HG03135 (cell line): ENCODE measurements at regions not wholly inside any gene's neighbourhood (a gene's known extent, or its start where the extent isn't known, plus 50 kb on each side); places are given as distances from the start of the nearest gene placed in this dataset.
"Not testable (repeated sequence)": the region's sequence is repeated elsewhere in the genome, so short reads cannot be mapped to it uniquely, and the experiment has no call there.

Source experiments
- ATAC-seq: cut with Tn5 transposase; IDR thresholded peaks from one replicate; pipeline ENCODE4 v1.9.1; 2021; ENCODE audit warnings: mild to moderate bottlenecking, moderate library complexity; ENCODE audit not compliant: unreplicated experiment

DNA sequence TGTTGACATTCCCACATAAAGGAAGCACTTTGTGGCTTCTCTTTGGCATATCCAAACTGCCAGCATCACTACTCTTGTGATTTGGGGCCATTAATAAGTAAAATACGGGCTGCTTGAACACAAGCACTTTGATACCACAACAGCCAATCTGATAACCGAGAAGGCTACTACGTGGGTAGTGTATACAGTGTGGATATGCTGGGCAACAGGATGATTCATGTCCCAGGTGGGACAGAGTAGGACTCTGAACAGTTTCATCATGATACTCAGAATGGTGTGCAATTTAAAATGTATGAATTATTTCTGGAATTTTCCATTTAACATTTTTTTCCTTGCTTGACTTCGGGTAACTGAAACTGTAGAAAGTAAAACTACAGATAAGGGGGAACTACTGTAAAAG lies 225.0 kb upstream of the DDHD1 start:
- ATAC-seq: no peak

GRCh38 chr14:53376064-53376463 lies 222.9 kb upstream of the DDHD1 start:
- ATAC-seq: no peak

GRCh38 chr14:53375599-53375998 lies 222.5 kb upstream of the DDHD1 start:
- no peak for ATAC-seq

DNA sequence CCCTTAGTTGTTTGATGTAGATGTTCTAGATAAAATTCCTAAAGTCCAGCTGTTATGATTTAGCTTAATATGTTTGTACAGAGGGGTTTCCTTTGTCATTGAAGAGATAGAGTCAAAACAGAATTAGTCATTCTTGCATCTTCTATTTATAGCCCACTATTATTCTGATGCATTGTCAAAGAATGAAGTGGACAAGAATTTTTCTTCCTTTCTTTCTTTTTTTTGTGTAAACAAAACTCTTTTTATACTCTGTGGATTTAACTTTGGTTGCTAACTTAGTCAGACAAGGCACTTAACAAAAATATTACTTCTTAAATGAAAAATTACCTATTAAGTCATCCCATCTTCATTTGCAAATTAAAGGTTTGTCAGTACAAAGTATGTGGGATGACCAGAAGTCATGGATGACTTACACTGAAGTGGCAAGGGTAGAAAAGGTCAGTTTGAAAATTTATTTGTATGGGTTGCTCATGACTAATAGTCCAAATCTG lies 215.6 kb upstream of the DDHD1 start:
- no peak for ATAC-seq

- ATAC-seq: no peak
Measured at GRCh38 chr14:53368066-53368465, 214.9 kb upstream of the DDHD1 start.

- no peak for ATAC-seq
Measured at GRCh38 chr14:53367644-53368026, 214.5 kb upstream of the DDHD1 start.

DNA sequence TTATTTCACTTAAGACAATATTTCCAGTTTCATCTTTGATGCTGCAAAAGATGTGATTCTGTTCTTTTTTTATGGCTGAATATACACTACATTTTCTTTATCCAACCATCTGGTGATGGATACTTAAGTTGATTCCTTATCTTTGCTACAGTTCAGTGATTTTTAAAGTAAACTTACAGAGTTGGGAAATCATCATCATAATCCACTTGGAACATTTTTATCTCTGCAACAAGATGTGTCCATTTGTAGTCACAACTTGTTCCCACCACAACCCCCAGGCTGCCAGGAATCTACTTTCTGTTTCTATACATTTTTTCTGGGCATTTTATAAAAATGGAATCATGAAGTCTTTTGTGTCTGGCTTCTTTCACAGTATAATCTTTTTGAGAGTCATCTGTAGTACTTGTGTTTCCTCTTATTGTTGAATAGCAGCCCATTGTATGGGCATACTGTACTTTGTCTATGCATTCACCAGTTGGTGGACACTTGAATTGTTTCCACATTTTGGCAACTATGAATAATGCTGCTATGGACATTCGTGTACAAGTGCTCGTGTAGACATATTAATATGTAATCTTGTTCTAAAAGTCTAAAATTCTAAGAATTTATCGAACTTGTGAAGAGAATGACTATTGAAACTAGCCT lies 212.5 kb upstream of the DDHD1 start:
- no peak for ATAC-seq

DNA sequence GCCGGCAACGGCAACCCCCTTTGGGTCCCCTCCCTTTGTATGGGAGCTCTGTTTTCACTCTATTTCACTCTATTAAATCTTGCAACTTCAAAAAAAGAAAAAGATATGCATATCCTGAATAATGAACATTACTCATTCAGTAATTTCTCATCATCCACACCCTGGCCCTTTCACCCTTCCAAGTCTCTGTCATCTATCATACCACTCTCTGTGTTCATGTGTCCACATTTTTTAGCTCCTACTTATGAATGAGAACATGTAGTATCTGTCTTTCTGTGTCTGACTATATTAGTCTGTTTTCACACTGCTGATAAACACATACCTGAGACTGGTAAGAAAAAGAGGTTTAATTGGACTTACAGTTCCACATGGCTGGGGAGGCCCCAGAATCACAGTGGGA lies 209.8 kb upstream of the DDHD1 start:
- not testable (repeated sequence) for ATAC-seq

DNA sequence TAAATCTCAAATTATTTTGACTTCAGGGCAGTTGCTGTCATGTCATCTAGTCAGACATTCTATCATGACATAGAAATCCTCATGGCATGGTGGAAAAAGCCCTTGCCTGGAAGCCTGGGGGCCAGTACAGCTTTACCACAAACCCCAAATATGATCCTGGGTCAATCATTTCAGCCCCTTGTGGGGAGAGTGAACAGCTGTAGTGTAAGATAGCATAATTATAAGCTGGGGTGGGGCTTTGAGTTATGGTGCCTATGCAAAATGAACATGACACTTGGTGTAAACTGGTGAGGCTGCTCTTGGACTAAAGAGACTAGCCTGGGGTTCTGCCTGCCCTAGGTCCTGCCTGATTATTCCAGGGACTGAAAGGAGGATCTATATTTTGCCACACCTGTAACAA lies 207.7 kb upstream of the DDHD1 start:
- ATAC-seq: no peak

DNA sequence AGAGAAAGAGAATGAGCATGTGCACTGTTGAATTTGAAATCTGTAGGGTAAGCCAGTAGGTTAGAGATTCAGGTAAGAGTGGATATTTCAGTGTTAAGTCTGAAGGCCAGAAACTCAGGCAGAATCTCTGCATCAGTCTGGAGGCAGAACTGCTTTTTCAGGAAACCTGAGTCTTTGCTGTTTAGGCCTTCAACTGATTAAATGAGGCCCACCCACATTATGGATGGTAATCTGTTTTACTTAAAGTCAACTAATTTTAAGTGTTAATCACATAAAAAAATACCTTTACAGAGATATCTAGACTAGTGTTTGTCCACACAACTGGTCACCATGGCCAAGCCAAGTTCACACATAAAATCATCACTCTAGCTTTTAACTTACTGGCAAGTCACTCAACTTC lies 205.0 kb upstream of the DDHD1 start:
- ATAC-seq: no peak

GRCh38 chr14:53356361-53357150 lies 203.4 kb upstream of the DDHD1 start:
- no peak for ATAC-seq

GRCh38 chr14:53355581-53356112 lies 202.5 kb upstream of the DDHD1 start:
- ATAC-seq: no peak

DNA sequence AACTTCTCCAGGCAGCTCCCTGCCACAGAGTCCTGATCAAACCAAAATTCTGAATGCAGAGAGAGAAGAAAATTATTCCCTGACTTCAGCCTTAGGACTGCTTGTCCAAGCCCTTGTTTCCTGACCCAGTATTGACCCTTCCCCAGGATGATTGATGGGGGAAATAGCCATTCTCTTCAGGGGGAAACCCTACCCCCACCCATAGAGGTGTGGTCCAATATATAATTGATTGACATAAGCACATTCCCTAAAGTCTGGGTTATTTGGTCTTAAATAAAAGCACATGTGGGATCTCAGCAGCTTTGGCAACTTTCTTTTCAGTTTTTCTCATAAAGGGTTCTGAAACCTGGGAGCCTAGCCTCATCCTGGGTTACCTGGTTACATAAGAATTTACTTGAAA lies 201.2 kb upstream of the DDHD1 start:
- ATAC-seq: no peak

GRCh38 chr14:53350866-53351265 lies 197.7 kb upstream of the DDHD1 start:
- ATAC-seq: no peak

- no peak for ATAC-seq
Measured at GRCh38 chr14:53350429-53350828, 197.3 kb upstream of the DDHD1 start.

DNA sequence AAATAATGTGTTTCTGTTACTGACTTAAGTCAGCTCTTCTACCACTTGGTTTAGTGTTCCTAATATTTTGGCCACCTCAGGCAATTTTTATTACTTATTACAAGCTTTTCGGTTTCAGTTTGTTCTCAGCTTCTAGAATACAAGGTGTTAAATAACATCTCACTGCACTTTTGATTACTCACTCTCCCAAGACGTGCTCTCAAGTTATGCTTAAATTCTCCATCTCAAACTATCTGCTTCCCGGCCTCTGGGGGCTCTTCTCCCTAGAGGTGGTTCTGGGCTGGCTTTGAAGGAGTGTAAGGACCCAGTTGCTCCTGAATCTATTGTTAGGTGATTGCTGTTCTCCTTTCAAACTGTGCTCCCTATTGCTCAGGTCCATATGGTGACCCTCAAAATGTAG lies 193.9 kb upstream of the DDHD1 start:
- ATAC-seq: no peak

GRCh38 chr14:53341324-53341723 lies 188.2 kb upstream of the DDHD1 start:
- ATAC-seq: no peak

GRCh38 chr14:53338192-53338591 lies 185.1 kb upstream of the DDHD1 start:
- ATAC-seq: no peak

GRCh38 chr14:53336729-53337128 lies 183.6 kb upstream of the DDHD1 start:
- no peak for ATAC-seq

GRCh38 chr14:53333809-53334208 lies 180.7 kb upstream of the DDHD1 start:
- ATAC-seq: no peak

DNA sequence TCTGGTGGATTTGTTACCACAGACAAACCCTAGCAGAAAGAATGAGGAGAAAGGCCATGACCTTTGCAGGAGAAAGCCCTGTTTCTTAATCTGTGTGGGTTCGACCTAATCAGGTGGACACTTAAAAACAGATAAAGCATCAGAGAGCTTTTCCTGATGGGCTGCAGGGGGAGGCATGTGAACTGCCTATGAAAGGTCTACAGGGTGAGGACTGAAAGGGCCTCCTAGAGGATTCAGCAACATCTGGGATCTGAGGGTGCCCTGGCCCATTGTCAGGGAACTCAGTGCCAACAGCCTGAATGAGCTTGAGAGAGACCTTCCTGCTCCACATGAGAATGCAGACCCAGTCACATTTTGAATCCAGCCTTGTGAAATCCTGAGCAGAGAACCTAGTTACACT lies 178.8 kb upstream of the DDHD1 start:
- ATAC-seq: no peak

GRCh38 chr14:53331247-53331646 lies 178.1 kb upstream of the DDHD1 start:
- no peak for ATAC-seq
